Spleen (tissue), 7 donors: ENCODE measurements at regions not wholly inside any gene's neighbourhood (a gene's known extent, or its start where the extent isn't known, plus 50 kb on each side); places are given as distances from the start of the nearest gene placed in this dataset.

Source experiments
- POLR2A ChIP-seq, 3 donors: fragments of 450-650 bp; IDR thresholded peaks; one replicate each; pipeline ENCODE4 v1.5.1; 2017; ENCODE audit warnings: antibody characterized with exemption in 3 of 3, mild to moderate bottlenecking in 1 of 3
- POLR2AphosphoS5 ChIP-seq, 3 donors: sonication (generic); formaldehyde crosslinking; IDR thresholded peaks; one replicate each; pipeline ENCODE4 v1.5.1; 2017; ENCODE audit warnings: antibody characterized with exemption in 3 of 3
- TF ChIP-seq, protein P1 (sequence below), 11 experiments: fragments of 200-600 bp in 7 of 11; fragments of 450-650 bp in 4 of 11; sonication (generic) in 4 of 11; IDR thresholded peaks in 8 of 11; conservative IDR thresholded peaks in 3 of 11; 1 replicate in 7 of 11; 2 replicates in 4 of 11; pipeline versions ENCODE4 v1.4.0 to v1.8.0; 2016 to 2021; ENCODE audit warnings: antibody characterized with exemption in 11 of 11, inconsistent platforms in 4 of 11, mild to moderate bottlenecking in 1 of 11
- donor health status: DM: no; HTN: no; CAD: no; lungs with moderate emphysema.
- donor health status: DM: no; HTN: no; CAD: no.
- donor health status: DM: no; HTN: no; CAD: no.

DNA sequence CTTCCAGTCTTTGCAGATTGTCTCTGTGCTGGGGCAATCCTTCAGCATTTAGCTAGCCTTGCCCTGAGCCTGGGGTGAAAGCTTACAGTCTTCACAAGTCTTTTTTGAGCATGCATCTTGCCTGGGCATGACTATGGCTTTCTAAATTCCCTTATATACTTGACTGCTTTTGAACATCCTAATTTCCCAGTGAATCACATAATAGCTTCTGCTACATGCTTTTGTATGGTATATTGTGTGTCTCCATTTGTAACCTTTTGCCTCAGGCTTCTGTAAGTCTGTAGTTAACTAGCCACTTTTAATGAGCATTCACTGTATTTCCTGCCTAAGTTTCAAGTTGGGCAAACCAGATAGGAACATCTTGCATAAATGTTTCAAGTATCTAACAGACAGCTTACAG is 76.8 kb downstream of the CHCHD4 start:
- TF ChIP-seq, protein P1, sequence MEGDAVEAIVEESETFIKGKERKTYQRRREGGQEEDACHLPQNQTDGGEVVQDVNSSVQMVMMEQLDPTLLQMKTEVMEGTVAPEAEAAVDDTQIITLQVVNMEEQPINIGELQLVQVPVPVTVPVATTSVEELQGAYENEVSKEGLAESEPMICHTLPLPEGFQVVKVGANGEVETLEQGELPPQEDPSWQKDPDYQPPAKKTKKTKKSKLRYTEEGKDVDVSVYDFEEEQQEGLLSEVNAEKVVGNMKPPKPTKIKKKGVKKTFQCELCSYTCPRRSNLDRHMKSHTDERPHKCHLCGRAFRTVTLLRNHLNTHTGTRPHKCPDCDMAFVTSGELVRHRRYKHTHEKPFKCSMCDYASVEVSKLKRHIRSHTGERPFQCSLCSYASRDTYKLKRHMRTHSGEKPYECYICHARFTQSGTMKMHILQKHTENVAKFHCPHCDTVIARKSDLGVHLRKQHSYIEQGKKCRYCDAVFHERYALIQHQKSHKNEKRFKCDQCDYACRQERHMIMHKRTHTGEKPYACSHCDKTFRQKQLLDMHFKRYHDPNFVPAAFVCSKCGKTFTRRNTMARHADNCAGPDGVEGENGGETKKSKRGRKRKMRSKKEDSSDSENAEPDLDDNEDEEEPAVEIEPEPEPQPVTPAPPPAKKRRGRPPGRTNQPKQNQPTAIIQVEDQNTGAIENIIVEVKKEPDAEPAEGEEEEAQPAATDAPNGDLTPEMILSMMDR (IDR thresholded peaks at IDR 0.05 in 8 of 11, conservative IDR thresholded peaks at IDR 0.05 in 3 of 11), result no peak
- TF ChIP-seq POLR2AphosphoS5 (IDR thresholded peaks at IDR 0.05), result no peak
- no peak for TF ChIP-seq POLR2A (IDR thresholded peaks at IDR 0.05)
